Limb (tissue), 2 donors: ENCODE measurements at regions not wholly inside any gene's neighbourhood (a gene's known extent, or its start where the extent isn't known, plus 50 kb on each side); places are given as distances from the start of the nearest gene placed in this dataset.

Experiments
- DNase-seq, 2 donors: peaks; one replicate each; pipeline ENCODE4 v3.0.0-alpha.2; 2016; ENCODE audit errors: extremely low spot score in 2 of 2

GRCh38 chr5:143664623-143665022 is 147.3 kb upstream of the HMHB1 start:
- DNase-seq = no peak

DNA sequence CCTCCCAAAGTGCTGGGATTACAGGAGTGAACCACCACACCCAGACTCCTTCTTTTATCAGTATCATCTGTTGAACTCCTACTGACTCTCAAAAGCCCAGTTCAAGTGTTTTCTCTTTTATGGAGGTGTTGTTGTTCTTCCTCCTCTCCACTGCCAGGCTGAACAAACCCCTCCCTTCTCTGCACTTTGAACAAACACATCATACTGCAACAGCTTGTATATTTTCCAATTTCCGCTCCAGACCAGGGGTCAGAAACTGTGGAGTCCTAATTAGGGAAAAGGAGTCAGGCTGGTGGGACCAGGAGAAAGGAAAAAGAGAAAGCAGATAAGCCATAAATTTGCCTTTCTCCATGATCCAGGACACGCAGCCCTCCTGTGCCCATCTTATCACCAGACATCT is 148.1 kb upstream of the HMHB1 start:
- no peak for DNase-seq

- DNase-seq = no peak
Measured at GRCh38 chr5:143662020-143662419, 149.9 kb upstream of the HMHB1 start.

- no peak for DNase-seq
Measured at GRCh38 chr5:143660625-143661024, 151.3 kb upstream of the HMHB1 start.

GRCh38 chr5:143659599-143660238 is 152.2 kb upstream of the HMHB1 start:
- no peak for DNase-seq

GRCh38 chr5:143658956-143659355 is 153.0 kb upstream of the HMHB1 start:
- no peak for DNase-seq

GRCh38 chr5:143657647-143658285 is 154.2 kb upstream of the HMHB1 start:
- peak in 1 of 2 donors; percentile 36 for DNase-seq

GRCh38 chr5:143653766-143654282 is 158.1 kb upstream of the HMHB1 start:
- no peak for DNase-seq

DNA sequence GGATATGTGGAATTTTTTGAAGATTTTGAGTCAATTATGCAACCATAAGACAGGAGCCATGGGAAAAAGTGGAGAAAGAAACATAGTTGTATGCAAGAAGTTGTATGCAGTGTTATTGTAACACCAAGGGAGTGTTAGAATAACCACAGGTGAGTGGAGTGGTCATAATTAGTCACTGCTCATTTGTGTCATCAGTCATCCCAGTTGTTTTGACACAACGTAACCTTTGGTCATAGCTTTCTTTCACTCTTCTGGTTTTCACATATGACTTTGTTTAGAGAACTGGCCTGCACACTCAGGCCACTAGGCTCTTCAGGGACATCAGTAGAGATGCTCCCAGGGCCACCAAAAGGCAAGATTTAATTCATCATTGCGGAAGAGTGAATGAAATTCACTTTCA is 158.7 kb upstream of the HMHB1 start:
- no peak for DNase-seq

DNA sequence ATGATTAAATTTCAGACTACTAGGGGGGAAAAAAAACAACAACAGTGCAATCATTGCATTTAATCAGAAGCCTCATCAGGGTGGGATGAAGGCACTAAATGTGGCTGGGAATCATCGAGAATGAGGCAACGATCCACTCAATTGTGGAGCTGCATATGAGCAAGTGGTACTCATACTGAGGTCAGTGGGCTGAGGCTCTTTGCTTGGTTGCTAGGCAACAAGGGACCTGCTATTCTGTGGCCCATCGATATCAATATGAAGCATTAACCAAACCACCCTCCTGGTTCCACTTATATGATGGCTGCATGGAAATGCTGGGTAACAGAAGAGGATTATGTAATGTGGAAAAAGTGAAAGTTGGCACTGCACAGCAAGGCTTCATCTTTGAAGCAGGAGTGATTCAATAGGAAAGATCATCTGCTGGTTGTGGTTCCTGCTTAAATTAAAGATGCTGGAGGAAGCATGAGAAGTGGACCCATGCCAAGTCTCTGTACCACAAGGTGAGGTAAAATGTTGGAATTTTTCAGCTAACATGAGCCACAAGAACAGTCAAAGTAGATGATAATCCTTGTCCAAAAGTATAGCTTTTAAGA is 159.8 kb upstream of the HMHB1 start:
- DNase-seq = peak in 1 of 2 donors; percentile 27

- DNase-seq = peak in 1 of 2 donors; percentile 46
Measured at GRCh38 chr5:143649937-143650621, 161.9 kb upstream of the HMHB1 start.

- no peak for DNase-seq
Measured at GRCh38 chr5:143648696-143649095, 163.3 kb upstream of the HMHB1 start.

DNA sequence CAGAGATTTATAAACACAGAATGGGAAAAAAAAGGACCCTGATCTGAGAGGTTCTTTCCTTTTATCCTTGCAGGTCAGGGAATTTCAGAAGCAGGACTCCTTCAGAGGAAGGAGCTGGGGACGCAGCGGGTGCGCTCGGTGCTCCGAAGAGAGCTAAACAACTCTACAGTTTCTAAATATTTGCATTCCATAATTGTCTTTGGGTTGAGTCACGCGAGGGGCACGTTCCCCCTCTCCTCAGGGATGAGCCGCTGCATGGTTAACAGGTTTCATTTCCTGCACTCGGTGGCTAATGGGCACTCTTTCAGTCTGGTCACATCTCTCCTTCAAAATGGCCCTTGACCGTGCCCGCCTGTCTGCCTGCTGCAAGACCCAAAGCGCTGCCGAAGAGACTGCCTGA is 165.0 kb upstream of the HMHB1 start:
- DNase-seq = no peak

DNA sequence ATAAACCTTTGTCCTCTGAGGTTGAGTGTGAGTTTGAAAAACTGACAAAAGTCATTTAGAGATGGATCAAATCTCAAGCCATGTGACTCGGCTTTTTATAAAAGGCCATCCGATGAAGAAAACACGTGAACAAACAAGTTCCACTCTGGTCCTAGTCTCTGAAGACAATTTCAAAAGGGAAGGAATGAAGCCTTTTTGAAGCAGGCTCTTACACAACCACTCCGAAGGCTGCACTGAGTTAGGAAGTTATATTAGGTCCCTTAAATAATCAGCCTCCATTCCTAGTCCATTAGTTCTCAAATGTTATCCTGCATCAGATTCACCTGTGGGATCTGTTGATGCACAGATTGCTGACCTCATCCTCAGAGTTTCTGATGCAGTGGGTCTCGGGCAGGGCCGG is 166.6 kb upstream of the HMHB1 start:
- DNase-seq = no peak

GRCh38 chr5:143644727-143645126 is 167.2 kb upstream of the HMHB1 start:
- no peak for DNase-seq

- no peak for DNase-seq
Measured at GRCh38 chr5:143642791-143643190, 169.2 kb upstream of the HMHB1 start.

GRCh38 chr5:143641549-143642355 is 170.2 kb upstream of the HMHB1 start:
- peak in 1 of 2 donors; percentile 30 for DNase-seq

GRCh38 chr5:143638654-143639053 is 173.3 kb upstream of the HMHB1 start:
- DNase-seq = no peak

GRCh38 chr5:143636931-143637528 is 174.9 kb upstream of the HMHB1 start:
- no peak for DNase-seq

GRCh38 chr5:143635888-143636287 is 176.1 kb upstream of the HMHB1 start:
- DNase-seq = no peak
